ENCODE measurements at regions not wholly inside any gene's neighbourhood (a gene's known extent, or its start where the extent isn't known, plus 50 kb on each side); places are given as distances from the start of the nearest gene placed in this dataset.

- no peak for TF ChIP-seq CTCF (IDR thresholded peaks at IDR 0.05; ENCODE audit: insufficient read depth, low read depth, low read length)
- no peak for TF ChIP-seq EZH2 (IDR thresholded peaks at IDR 0.05; ENCODE audit: insufficient read depth, low read length)
Measured at GRCh38 chr11:41579546-41579945, 120.1 kb upstream of the LRRC4C start.
